Fibroblast of skin of back (primary cell): ENCODE measurements at regions not wholly inside any gene's neighbourhood (a gene's known extent, or its start where the extent isn't known, plus 50 kb on each side); places are given as distances from the start of the nearest gene placed in this dataset.
"Not testable (repeated sequence)": the region's sequence is repeated elsewhere in the genome, so short reads cannot be mapped to it uniquely, and the experiment has no call there.

Experiments
- DNase-seq: peaks from one replicate; pipeline ENCODE4 v3.0.0-alpha.2; 2013

DNA sequence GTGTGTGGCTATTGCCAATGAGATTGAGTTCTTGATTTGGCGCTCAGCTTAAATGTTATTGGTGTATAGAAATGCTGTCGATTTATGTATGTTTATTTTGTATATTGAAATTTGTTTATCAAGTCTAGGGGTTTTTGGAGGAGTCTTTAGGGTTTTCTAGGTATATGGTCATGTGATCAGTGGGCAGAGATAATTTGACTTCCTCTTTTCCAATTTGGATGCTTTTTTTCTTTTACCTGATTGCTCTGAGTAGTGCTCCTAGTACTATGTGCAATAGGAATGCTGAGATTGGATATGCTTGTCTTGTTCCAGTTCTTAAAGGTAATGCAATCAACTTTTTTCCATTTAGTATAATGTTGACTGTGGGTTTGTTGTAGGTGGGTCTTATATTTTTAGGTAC is 99.8 kb upstream of the PMCH start:
- DNase-seq = no peak

DNA sequence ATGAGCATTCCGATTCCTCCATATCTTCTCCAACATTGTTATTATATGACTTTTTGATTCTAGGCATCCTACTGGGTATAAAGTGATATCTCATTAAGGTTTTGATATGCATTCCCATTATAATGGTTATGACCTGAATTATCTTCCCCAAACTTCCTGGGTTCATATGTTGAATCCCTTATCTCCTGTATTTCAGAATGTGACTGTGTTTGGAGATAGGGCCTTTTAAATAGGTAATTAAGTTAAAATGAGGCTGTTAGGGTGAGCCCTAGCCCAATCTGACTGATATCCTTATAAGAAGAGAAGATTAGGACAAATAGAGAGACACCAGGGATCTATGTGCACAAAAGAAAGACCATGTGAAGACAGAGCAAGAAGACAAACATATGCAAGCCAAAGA is 96.9 kb upstream of the PMCH start:
- DNase-seq = no peak

- not testable (repeated sequence) for DNase-seq
Measured at GRCh38 chr12:102291498-102292440, 94.1 kb upstream of the PMCH start.

GRCh38 chr12:102289702-102290101 is 92.1 kb upstream of the PMCH start:
- DNase-seq = not testable (repeated sequence)

DNA sequence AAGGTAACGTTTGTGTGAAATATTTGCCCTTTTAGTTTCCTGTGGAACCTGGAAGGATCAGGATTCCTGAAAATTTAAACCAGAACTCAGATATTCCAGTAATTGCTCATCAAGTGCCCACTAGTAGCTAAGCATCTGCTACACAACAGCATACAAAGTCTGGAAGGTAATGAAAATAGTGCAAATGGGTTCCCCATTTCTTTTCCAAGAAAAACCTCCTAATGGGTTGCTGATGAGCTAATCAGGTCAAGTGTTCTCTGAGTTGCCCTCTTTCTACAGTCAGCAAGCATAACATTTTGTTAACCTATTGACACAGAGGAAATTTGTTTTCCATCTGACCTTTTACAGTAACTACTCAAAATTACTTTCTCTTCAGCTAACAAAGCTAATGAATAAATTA is 83.6 kb upstream of the PMCH start:
- DNase-seq = no peak

DNA sequence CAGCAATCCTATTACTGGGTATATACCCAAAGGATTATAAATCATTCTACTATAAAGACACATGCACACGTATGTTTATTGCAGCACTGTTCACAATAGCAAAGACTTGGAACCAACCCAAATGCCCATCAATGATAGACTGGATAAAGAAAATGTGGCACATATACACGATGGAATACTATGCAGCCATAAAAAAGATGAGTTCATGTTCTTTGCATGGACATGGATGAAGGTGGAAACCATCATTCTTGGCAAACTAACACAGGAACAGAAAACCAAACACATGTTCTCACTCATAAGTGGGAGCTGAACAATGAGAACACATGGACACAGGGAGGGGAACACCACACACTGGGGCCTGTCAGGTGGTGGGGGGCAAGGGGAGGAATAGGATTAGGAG is 58.1 kb upstream of the PMCH start:
- not testable (repeated sequence) for DNase-seq

- not testable (repeated sequence) for DNase-seq
Measured at GRCh38 chr12:102251005-102251404, 53.4 kb upstream of the PMCH start.

GRCh38 chr12:102249079-102249841 is 51.6 kb upstream of the PMCH start:
- no peak for DNase-seq
